Transverse colon (tissue), 4 donors: ENCODE measurements at regions not wholly inside any gene's neighbourhood (a gene's known extent, or its start where the extent isn't known, plus 50 kb on each side); places are given as distances from the start of the nearest gene placed in this dataset.

Experiments used
- DNase-seq: peaks from one replicate; pipeline ENCODE4 v3.0.0-alpha.2; 2019
- H3K27ac ChIP-seq, 4 donors: fragments of 200-600 bp; sonication (generic); 2 replicates each; pipeline ENCODE4 v1.5.1; 2016 to 2018; ENCODE audit warnings: inconsistent platforms in 4 of 4
- H3K27me3 ChIP-seq: fragments of 200-600 bp; sonication (generic); 2 replicates; pipeline ENCODE4 v1.5.1; 2017; ENCODE audit warnings: inconsistent platforms
- H3K36me3 ChIP-seq, 4 donors: fragments of 200-600 bp; sonication (generic); 2 replicates each; pipeline ENCODE4 v1.5.1; 2017 to 2019; ENCODE audit warnings: inconsistent platforms in 4 of 4
- H3K4me1 ChIP-seq, 4 donors: fragments of 200-600 bp; sonication (generic); 2 replicates each; pipeline ENCODE4 v1.5.1; 2017 to 2020; ENCODE audit warnings: inconsistent platforms in 4 of 4
- H3K4me3 ChIP-seq, 4 donors: fragments of 200-600 bp; sonication (generic); 1 replicate in 1 of 4; 2 replicates in 3 of 4; pipeline versions ENCODE4 v1.5.1 to v1.6.1; 2017 to 2019; ENCODE audit warnings: inconsistent platforms in 4 of 4
- H3K9me3 ChIP-seq, 2 donors: fragments of 200-600 bp; sonication (generic); 2 replicates each; pipeline ENCODE4 v1.5.1; 2017 to 2019; ENCODE audit warnings: inconsistent platforms in 2 of 2
- EP300 ChIP-seq: sonication (generic); formaldehyde crosslinking; IDR thresholded peaks from one replicate; pipeline ENCODE4 v1.6.1; 2017; ENCODE audit warnings: antibody characterized with exemption, low read depth
- POLR2A ChIP-seq: fragments of 450-650 bp; IDR thresholded peaks from one replicate; pipeline ENCODE4 v1.6.1; 2016; ENCODE audit warnings: antibody characterized with exemption, mild to moderate bottlenecking, moderate library complexity
- POLR2AphosphoS5 ChIP-seq, 3 donors: sonication (generic); formaldehyde crosslinking; IDR thresholded peaks; one replicate each; pipeline ENCODE4 v1.6.1; 2016; ENCODE audit warnings: antibody characterized with exemption in 3 of 3
- WGBS, 2 donors: methylation state at CpG; one replicate each; pipeline ENCODE4 v1.1.5; 2018; ENCODE audit warnings: low coverage in 1 of 2; 5-methylcytosine and 5-hydroxymethylcytosine counted together
- in situ Hi-C, 4 donors: fragments of 200-750 bp; cut with MboI; loops; one replicate each; pipeline versions ENCODE4 v1.15.0 to v1.15.1; 2017; ENCODE audit warnings: low sequenced_read_pairs in 3 of 4, low pct_ligation_motif_present in 1 of 4, low pct_unique_long_range_greater_than_20kb in 1 of 4
- intact Hi-C: fragments of 100-400 bp; cut with DNase I; formaldehyde crosslinking; loops from one replicate; pipeline ENCODE4 v1.15.1; 2023; ENCODE audit warnings: low total_unique reads
- TF ChIP-seq, protein P1 (sequence below), 5 experiments: fragments of 200-600 bp in 3 of 5; fragments of 450-650 bp in 2 of 5; sonication (generic) in 3 of 5; IDR thresholded peaks; 1 replicate in 2 of 5; 2 replicates in 3 of 5; pipeline ENCODE4 v1.5.1; 2016 to 2017; ENCODE audit warnings: antibody characterized with exemption in 5 of 5, inconsistent platforms in 3 of 5, mild to moderate bottlenecking in 2 of 5, moderate library complexity in 1 of 5

DNA sequence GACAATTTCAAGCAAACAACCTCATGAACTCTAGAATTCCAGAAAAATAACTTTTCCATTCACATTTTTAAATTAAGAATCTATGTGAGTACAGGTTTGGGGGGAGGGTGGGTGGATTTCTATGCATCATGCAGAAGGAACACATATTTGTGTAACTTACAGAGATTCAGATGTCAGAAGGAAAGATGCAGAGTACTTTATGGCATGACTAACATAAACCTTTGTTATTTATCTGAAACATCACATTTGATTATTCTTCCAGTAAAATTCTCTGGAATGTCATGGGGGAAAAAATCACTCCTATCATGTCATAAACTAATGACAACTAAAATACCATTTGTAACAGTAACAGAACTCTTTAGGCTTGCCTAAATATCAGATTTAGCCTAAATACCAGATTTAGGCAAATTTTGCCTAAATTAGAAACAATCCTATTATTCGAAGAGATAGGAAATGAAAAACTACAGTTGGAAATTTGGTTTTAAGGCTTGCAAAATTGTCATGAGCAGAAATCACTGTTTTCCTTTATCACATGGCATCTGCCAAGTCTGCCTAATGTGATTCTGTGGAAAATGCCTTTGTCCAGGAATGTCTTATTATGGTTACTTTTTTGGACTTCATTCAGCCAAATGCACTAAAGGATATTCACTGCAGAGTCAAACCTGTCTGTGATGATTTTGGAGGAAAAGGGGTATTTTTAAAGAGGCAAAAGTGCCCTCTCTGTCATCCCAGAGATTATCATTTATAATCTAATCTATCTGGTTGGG, 527.7 kb upstream of the CELF2 start:
- Histone ChIP-seq H3K27me3 (no peaks in the 10 kb centered on the region), H3K36me3 (no peaks in the 10 kb centered on the region), H3K4me3 (no peak overlapping the region), H3K27ac (no peak overlapping the region), H3K4me1 (no peaks in the 10 kb centered on the region), H3K9me3 (no peaks in the 10 kb centered on the region)
- WGBS, 2 donors: 82 to 100% methylated on average over 1 of the region's 1 CpG
- intact Hi-C loops: loop anchor here (10.0 kb wide), 1 partner anchor 195 kb away; no protein-coding TSS in a partner anchor
- TF ChIP-seq EP300: no peak
- TF ChIP-seq, protein P1, sequence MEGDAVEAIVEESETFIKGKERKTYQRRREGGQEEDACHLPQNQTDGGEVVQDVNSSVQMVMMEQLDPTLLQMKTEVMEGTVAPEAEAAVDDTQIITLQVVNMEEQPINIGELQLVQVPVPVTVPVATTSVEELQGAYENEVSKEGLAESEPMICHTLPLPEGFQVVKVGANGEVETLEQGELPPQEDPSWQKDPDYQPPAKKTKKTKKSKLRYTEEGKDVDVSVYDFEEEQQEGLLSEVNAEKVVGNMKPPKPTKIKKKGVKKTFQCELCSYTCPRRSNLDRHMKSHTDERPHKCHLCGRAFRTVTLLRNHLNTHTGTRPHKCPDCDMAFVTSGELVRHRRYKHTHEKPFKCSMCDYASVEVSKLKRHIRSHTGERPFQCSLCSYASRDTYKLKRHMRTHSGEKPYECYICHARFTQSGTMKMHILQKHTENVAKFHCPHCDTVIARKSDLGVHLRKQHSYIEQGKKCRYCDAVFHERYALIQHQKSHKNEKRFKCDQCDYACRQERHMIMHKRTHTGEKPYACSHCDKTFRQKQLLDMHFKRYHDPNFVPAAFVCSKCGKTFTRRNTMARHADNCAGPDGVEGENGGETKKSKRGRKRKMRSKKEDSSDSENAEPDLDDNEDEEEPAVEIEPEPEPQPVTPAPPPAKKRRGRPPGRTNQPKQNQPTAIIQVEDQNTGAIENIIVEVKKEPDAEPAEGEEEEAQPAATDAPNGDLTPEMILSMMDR (IDR thresholded peaks at IDR 0.05): no peak
- no peak for TF ChIP-seq POLR2A
- no peak for TF ChIP-seq POLR2AphosphoS5 (IDR thresholded peaks at IDR 0.05)
- in situ Hi-C loops: no loop called here
- DNase-seq: no peak

DNA sequence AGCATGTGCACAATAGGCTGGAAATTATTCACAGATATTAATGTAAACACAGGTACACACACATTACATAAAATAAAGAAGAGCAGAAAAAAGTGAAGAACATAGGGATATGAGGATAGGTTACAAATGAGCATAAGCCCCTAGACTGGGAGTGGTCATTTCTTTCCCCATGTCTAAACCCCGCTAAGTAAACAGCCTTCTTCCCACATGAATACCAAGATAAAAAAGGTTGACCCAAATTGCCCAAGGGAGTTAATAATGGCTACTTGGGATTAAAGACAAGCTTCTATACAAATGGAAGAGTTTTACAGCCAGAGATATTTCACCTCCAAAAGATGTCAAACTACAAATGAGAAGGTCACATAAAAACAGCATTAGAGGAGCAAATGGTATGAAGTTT, 527.1 kb upstream of the CELF2 start:
- no peak for DNase-seq
- Histone ChIP-seq H3K36me3 (no peaks in the 10 kb centered on the region), H3K4me3 (no peak overlapping the region), H3K27ac (no peak overlapping the region), H3K4me1 (no peaks in the 10 kb centered on the region), H3K9me3 (no peaks in the 10 kb centered on the region), H3K27me3 (no peaks in the 10 kb centered on the region)
- WGBS, 2 donors: 50 to 58% methylated on average over 1 of the region's 1 CpG
- intact Hi-C loops (loop anchor here (10.0 kb wide), 1 partner anchor 194 kb away; no protein-coding TSS in a partner anchor), in situ Hi-C loops (no loop called here)
- TF ChIP-seq, protein P1 (IDR thresholded peaks at IDR 0.05): no peak
- no peak for TF ChIP-seq POLR2AphosphoS5 (IDR thresholded peaks at IDR 0.05)
- no peak for TF ChIP-seq POLR2A

DNA sequence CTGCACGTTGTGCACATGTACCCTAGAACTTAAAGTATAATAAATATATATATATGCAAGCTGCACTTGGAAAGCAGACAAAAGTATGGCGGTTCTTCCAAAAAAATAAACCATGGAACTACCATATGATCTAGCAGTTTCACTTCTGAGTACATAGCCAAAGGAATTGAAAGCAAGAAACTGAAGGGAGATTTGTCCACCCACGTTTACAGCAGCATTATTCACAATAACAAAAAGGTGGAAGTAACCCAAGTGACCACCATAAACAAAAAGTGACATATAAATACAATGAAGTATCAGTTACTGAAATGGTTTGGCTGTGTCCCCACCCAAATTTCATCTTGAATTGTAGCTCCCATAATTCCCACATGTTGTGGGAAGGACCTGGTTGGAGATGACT, 525.3 kb upstream of the CELF2 start:
- Histone ChIP-seq H3K27me3 (no peaks in the 10 kb centered on the region), H3K27ac (no peak overlapping the region), H3K4me3 (no peak overlapping the region), H3K36me3 (no peaks in the 10 kb centered on the region), H3K9me3 (no peaks in the 10 kb centered on the region), H3K4me1 (no peaks in the 10 kb centered on the region)
- DNase-seq: no peak
- in situ Hi-C loops: no loop called here
- TF ChIP-seq, protein P1 (IDR thresholded peaks at IDR 0.05): no peak
- TF ChIP-seq EP300 (no peak), POLR2AphosphoS5 (IDR thresholded peaks at IDR 0.05) (no peak), POLR2A (no peak)
- intact Hi-C loops: loop anchor here (10.0 kb wide), 1 partner anchor 192 kb away; no protein-coding TSS in a partner anchor
- 55 to 70% methylated on average over 3 of the region's 3 CpGs for WGBS, 2 donors

DNA sequence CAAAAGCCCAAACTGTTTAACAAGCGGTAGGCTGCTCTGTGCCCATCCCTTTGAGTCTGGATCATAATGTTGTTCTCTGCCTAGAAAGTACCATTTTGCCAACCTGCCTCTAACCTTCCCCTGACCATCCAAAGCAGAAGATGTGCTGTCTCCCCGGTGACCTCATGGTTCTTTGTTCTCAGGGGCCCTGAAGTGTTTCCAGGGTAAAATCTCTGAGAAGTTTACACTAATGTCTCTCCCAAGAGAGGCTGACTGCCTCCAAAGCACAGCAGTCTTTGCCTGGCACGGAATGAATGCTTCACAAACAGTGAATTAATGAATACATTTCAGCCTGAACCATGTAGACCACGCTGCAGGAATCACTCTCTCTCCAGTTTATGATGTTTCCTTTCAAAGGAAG, 523.8 kb upstream of the CELF2 start:
- no peak for TF ChIP-seq EP300
- no peak for TF ChIP-seq POLR2A
- TF ChIP-seq, protein P1 (IDR thresholded peaks at IDR 0.05): no peak
- TF ChIP-seq POLR2AphosphoS5 (IDR thresholded peaks at IDR 0.05): no peak
- Histone ChIP-seq H3K4me1 (no peaks in the 10 kb centered on the region), H3K9me3 (no peaks in the 10 kb centered on the region), H3K27ac (no peak overlapping the region), H3K4me3 (no peak overlapping the region), H3K36me3 (no peaks in the 10 kb centered on the region), H3K27me3 (no peaks in the 10 kb centered on the region)
- WGBS, 2 donors: 75 to 100% methylated on average over 1 to 4 of the region's 4 CpGs
- intact Hi-C loops (loop anchor here (10.0 kb wide), 1 partner anchor 191 kb away; no protein-coding TSS in a partner anchor), in situ Hi-C loops (no loop called here)
- no peak for DNase-seq
